NCI-H1436 treated with DMSO at 0.1 percent for 48 hours (cell line): ENCODE measurements at regions not wholly inside any gene's neighbourhood (a gene's known extent, or its start where the extent isn't known, plus 50 kb on each side); places are given as distances from the start of the nearest gene placed in this dataset.
"Not testable (repeated sequence)": the region's sequence is repeated elsewhere in the genome, so short reads cannot be mapped to it uniquely, and the experiment has no call there.

ENCODE experiments used
- DNase-seq: peaks from one replicate; lab custom pipeline; 2025; lab: John Stamatoyannopoulos, UW

DNA sequence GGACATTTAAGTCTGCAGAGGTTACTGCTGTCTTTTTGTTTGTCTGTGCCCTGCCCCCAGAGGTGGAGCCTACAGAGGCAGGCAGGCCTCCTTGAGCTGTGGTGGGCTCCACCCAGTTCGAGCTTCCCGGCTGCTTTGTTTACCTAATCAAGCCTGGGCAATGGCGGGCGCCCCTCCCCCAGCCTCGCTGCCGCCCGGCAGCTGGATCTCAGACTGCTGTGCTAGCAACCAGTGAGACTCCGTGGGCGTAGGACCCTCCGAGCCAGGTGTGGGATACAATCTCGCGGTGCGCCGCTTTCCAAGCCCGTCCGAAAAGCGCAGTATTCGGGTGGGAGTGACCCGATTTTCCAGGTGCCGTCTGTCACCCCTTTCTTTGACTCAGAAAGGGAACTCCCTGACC lies 198.4 kb upstream of the FERMT1 start:
- DNase-seq = not testable (repeated sequence)

DNA sequence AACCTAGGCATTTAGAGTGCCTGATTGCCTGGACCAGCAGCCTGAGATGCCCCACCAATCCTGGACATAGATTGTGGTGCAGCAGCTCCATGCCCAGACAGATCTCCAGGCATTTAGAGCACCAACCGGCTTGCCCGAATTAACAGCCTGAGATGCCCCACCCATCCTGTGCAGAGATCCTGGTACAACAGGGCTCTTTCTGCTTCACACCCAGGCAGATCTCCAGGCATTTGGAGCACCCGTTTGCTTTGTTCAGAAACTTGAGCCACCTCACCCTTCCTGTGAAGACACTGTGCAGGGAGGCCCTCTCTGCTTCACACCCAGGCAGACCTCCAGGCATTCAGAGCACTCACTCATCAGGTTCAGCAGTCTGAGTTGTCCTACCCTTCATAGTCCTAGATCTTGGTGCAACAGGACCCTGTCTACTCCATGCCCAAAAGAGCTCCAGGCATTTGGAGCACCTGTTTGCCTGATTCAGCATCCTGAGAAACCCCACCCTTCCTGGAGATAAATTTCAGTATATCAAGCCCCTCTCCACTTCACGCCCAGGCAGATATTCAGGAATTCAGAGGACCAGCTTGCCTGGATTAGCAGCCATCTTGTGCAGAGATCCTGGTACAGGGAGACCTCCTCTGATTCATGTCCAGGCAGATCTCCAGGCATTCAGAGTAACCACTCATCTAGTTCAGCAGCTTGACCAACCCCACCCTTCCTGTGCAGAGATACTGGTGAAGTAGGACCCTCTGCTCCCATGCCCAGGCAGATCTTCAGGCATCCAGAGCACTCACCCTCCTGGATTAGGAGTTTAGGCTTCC lies 189.2 kb upstream of the FERMT1 start:
- DNase-seq = no peak

DNA sequence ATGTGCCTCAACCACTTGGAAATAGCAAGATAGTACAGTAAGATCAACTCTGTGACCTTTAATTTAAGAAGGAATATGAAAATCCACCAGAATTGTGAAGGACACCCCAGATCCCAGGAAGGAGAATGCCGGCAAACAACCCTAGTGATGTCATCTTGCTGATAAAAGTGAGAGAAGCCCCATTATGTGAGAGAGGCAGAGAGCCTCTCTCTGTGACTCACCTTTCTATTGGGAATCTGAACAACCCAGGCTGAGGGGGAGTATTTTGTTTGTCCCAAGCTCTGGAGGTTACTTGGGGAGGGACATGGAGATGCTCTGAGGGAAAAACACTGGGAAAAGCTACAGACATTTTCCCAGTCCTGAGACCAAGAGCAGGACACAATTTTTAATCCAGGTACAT lies 188.3 kb upstream of the FERMT1 start:
- DNase-seq = no peak

GRCh38 chr20:6305536-6305935 lies 182.7 kb upstream of the FERMT1 start:
- no peak for DNase-seq

DNA sequence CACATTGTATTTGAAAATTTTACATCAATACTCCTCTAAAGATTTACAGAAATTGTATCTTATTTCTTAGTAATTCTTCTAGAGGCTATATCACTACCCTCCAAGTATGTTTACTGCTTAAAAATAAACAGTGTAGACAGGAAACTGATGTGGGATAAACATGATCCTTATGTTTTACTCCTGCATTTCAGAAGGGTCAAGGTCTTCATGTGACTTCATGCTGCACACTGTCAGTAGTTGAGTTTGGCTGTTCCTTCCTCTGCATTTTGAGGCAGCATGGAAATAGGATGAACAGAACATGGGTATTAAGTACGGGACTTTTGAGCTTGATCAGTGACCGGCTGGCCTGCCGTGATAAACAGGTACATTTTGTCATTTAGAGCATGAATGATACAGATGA lies 179.2 kb upstream of the FERMT1 start:
- DNase-seq = no peak

DNA sequence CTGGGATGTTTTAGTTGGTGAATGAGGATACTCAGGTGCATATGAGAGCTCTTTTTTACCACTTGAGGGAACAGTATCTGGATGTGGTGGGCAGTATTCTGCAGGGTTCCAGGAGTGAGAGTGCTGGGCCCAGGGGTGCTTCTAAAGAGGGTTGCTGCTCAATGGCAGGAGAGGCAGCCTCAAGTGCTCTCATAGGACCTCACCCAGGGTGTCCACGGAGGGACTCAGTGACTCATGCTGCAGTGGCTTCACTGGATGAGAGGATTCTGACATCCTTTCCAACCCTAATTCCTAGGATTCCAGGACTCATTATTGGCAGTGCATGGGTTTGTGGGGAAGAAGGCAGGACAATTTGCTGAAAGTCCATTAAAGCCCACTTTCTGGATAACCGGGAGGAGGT lies 176.6 kb upstream of the FERMT1 start:
- no peak for DNase-seq

DNA sequence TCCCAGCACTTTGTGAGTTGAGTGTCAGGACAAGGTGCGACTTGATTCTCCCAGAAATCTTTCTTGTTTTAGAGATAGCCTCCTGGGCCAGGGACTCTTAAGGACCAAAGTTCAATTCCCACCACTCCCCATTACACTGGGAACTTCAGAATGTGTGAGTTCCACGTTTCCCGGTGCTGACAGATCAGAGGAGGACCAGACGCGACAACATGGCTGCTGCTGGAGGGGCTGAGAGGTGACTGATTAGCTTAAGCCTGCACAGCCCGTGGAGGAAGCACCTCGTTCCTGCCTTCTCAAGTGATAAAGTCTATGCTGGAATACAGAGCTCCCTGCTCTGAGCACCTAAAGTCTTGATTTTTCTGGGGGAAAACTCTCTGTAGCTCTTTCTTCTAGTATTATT lies 175.2 kb upstream of the FERMT1 start:
- no peak for DNase-seq

DNA sequence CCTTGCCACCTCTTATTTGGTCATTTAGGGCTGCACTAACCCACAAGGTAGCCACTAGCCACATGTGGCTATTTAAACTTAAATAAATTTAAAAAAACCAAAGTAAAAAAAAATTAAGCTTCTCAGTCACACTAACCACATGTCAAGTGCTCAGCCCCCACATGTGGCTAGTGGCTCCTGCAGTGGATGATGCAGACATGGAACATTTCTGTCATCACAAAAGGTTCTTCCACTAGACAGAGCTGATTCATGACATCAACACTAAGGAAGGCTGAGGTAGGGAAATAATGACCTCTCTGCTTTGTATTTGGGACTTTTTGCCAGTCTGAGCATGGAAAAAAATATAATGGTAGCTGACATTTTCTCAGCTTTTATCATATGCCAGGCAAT lies 173.0 kb upstream of the FERMT1 start:
- no peak for DNase-seq

GRCh38 chr20:6295127-6295866 lies 172.5 kb upstream of the FERMT1 start:
- no peak for DNase-seq

- DNase-seq = no peak
These were observed 164.6 kb upstream of the FERMT1 start for GRCh38 chr20:6287471-6287870.

GRCh38 chr20:6282642-6283041 lies 159.8 kb upstream of the FERMT1 start:
- no peak for DNase-seq

GRCh38 chr20:6277661-6278240 lies 154.9 kb upstream of the FERMT1 start:
- no peak for DNase-seq

DNA sequence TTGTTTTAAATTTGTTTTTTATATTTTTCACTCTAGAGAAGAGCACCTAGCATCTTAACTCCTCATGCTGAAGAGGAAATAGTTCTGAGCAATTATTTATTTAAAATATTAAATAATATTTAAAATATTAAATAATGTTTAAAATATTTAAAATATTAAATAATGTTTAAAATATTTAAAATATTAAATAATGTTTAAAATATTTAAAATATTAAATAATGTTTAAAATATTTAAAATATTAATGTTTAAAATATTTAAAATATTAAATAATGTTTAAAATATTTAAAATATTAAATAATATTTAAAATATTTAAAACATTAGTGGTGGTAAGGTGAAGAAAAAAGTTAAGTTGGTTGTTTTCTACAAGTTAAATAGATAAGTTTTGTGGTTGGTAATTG lies 147.6 kb upstream of the FERMT1 start:
- not testable (repeated sequence) for DNase-seq

DNA sequence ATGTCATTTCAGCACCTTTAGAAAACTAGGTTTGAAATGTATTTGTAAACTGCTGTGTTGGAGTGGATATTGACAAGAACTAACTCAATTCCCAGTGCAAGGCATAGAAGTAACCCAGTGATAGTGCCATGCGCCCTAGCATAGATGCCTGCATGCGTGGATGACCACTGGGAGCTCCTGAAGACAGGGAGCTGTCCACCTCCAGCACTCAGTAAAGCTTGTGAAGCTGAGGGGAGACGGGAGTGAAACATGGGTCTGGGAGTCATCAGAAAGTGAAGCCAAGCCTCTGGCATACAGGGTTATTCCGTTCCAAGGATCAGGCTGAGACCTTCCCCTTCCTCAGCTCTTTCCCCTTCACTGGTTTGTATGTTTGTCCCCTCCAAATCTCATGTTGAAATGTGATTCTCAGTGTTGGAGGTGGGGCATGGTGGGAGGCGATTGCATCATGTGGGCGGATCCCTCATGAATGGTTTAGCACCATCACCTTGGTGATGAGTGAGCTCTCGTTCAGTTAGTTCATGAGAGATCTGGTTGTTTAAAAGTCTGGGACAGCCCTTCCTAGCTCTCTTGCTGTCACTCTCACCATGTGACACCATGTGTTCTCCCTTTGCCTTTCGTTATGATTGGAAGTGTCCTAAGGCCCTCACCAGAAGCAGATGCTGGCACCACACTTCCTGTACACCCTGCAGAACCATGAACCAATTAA lies 146.5 kb upstream of the FERMT1 start:
- no peak for DNase-seq

DNA sequence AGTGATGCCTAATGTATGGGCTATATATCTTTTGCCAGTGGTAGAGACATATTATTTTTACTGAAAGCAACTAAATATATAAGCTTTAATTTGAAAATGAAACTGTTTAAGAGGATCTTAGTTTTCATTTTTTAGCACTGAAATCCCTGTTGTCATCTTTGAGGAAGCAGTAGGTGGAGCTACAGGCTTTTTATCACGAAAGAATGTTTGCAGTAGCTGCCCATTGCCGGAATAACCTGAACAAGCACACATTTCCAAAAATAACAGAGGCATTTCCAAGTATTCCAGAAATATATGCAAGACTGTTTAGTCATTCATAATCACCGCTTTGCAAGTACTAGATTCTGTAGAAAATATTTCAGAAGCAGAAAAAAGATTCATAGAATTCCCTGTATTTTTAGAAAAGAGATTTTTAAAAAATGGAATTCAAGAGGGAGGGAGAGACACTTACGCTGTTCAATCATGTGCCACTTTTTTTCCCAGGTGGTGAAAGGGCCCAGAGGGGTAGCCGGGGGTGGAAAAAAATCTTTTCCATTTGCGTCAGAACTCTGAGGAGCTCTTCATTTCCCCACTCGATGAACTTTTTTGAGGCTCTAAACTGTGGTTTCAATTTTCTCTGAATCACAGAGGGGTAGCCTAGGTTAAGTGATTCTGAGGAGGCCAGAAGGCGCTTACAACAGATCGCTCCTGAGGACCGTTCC lies 142.5 kb upstream of the FERMT1 start:
- DNase-seq = no peak

GRCh38 chr20:6253396-6253795 lies 130.6 kb upstream of the FERMT1 start:
- DNase-seq = no peak

GRCh38 chr20:6245436-6245835 lies 122.6 kb upstream of the FERMT1 start:
- DNase-seq = no peak

DNA sequence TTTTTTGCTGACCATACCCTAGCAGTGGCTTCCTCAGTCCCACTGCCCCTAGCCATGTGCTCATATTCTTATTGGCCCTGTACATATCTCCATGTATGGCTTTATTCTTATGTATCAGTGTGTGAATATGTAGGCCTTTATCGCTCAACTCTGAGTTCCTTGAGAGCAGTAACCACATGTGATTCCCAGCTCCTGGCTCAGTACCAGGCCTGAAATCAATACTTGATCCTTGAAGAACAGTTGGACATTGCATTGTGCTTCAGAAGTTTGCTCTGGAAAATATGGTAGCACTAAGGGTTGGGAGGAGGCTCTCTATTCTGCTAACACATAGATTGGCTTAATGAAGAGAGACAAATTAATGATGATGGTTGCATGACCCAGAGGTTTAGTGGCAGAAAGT lies 118.8 kb upstream of the FERMT1 start:
- no peak for DNase-seq

DNA sequence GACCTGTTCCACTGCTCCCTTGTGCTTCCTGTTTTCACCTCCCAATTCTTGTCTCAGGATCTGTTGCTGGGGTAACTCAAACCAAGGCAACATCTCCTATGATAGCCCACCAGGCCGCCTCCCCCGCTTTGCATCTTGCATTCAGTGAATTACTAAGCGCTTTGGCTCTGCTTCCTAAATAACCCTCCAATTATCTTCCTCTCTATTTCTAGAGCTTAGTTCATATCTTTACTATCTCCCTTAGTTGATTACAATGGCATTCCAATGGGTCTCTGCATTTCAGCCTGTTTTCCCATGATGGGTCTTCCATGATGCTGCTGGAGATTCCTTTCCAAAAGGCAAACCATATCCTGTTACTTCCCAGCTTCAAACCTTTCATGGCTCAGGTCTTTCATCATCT lies 117.2 kb upstream of the FERMT1 start:
- DNase-seq = no peak

- DNase-seq = no peak
These were observed 115.6 kb upstream of the FERMT1 start for GRCh38 chr20:6238421-6238820.

DNA sequence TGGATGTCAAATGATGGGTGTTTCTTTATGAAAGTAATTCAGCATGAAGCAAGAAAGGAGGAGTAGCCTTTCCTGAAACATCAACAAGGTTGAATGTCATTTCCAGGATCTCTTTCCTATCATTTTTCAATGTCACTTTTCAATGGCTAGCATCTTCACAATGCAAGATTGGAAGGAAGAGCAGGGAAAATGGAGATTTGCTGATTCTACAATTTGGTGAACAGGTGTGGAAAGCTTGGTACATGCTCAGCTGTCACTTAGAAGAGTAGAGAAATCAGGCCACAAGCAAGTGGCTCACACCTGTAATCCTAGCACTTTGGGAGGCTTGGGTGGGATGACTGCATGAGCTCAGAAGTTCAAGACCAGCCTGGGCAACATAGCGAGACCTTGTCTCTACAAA lies 112.7 kb upstream of the FERMT1 start:
- no peak for DNase-seq

- no peak for DNase-seq
These were observed 109.6 kb upstream of the FERMT1 start for GRCh38 chr20:6232436-6232835.
